Occipital lobe (tissue), 1 donor: ENCODE measurements at regions not wholly inside any gene's neighbourhood (a gene's known extent, or its start where the extent isn't known, plus 50 kb on each side); places are given as distances from the start of the nearest gene placed in this dataset.

Experiments
- DNase-seq: peaks from one replicate; lab custom pipeline; 2025; lab: John Stamatoyannopoulos, UW

DNA sequence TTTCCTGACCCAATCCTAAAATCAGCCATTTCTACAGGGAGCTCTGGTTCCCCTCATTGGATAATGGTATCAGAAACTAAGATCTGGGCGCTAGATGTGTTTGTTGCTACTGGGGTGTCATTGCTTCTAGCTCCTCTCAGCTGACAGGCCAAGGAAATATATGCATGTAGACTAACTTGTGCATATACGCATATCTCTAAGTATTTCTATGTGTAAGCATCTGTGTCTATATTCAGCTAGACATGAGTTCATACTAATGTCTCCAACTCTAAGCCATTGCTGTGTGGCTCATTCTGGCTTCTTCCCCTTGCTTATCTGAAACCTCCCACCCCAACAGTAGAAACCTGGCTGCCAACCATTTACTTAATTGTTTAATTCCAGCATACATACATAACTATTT, 130.3 kb upstream of the MAGI3 start:
- no peak for DNase-seq

GRCh38 chr1:113265196-113265595, 125.1 kb upstream of the MAGI3 start:
- DNase-seq = no peak

DNA sequence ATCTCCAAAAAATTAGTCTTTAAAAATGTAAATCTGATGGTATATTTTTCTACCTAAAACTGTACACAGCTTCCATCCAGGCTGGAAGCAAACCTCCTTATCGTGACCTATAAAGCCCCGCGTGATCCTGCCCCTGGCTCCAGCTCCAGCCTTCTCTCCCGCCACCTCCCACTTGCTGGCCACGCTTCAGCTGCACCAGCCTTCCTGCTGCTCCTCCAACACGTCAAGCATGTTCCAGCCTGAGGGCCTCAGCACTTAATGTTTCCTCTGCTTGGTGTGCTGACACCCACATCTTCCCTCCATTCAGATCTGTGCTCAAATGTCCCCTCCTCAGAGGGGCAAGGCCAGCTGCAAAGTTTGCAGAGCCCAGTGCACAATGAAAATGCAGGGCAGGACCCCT, 123.5 kb upstream of the MAGI3 start:
- no peak for DNase-seq

DNA sequence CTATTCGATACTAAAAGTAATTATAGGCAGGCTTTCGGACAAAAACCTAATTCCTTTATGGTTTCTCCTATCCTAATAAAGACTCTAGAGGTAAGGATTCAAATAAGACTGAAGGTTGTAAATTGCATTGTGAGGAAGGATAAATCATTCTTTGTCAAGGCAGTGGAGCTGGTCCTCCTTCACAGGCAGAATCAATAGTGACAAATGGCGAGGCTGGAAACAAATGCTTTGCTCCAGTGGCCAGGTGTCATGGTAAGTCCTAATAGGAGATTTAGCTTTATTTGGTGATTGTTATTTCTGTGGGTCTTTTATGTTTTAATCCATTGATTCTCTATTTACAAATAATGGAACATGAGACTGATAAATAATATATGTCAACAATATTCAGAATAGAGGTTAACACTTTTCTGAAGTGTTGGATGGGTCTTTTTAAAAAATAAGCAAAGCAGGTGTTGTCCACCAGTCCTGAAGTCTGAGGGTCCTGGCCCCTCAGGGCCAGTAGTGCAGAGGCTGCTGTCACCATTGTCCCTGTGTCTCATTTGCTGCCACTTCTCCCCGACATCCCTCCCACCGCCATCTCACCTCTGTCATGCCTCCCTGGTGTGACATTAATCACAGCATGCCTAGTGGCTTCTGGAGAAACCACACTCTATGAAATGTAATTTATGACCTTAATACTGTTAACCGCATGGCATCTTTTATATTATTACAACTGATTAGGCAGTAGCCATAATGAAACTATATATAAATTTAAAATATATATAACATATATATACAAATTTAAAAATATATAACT, 120.9 kb upstream of the MAGI3 start:
- DNase-seq = no peak

- no peak for DNase-seq
Observed at GRCh38 chr1:113271039-113271438, 119.3 kb upstream of the MAGI3 start.

GRCh38 chr1:113275083-113275482, 115.2 kb upstream of the MAGI3 start:
- DNase-seq = no peak

DNA sequence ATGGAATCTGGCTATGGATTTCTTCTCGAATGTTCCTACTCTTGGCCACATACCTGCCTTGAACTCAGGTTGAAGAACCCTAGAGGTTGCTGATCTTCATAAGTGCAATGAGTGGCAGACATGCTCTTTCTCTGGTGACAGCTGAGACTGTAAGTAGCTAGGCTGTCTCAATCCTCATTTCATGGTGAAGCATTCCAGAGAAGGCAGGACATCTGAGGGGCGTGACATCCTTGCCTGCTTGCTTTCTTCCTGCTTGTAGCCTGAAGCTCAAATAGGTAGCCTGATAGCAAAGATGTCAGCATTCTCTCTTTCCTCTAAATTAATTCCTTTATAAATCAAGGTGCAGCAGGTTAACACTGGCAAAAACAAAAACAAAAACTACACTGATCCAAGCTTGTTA, 114.6 kb upstream of the MAGI3 start:
- no peak for DNase-seq

DNA sequence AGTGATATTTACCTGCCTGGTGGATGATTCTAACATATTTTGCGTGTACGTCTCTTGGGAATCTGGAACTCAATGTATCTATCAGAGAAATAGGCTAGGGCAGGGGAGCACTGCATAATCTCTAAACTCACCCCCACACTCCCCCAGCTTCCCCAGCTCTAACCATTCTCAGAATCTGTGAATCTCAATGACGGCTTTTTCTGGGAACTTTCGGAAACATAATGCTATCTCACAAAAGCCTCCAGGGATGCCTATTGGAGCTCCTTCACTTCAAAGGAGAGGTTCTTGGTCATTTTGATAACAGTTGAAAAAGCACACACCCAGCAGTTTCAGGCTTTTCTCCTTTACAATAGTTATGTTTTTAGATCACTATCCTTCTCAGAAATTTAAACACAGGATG, 113.8 kb upstream of the MAGI3 start:
- DNase-seq = no peak

- no peak for DNase-seq
Observed at GRCh38 chr1:113278371-113278770, 111.9 kb upstream of the MAGI3 start.

DNA sequence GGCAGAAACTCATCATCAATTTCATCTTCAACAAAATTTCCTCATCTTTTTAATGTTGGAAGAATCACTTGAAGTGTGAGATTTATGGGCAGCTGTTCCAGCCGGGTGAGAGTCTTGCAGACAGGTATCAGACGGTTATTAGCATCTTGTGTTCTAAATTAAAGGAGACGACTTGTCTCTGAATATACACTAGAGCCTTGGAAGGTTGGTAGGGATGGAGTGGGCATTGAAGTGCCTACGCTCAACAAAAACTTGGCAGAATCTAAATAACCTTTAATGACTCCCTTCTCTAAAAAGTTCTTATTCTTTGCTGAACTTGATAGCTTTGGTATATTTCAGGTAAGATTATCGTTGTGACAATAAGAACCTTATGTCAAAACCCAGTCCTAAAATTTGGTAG, 111.5 kb upstream of the MAGI3 start:
- no peak for DNase-seq

GRCh38 chr1:113279776-113280391, 110.4 kb upstream of the MAGI3 start:
- no peak for DNase-seq

- DNase-seq = no peak
Observed at GRCh38 chr1:113280581-113280980, 109.7 kb upstream of the MAGI3 start.

DNA sequence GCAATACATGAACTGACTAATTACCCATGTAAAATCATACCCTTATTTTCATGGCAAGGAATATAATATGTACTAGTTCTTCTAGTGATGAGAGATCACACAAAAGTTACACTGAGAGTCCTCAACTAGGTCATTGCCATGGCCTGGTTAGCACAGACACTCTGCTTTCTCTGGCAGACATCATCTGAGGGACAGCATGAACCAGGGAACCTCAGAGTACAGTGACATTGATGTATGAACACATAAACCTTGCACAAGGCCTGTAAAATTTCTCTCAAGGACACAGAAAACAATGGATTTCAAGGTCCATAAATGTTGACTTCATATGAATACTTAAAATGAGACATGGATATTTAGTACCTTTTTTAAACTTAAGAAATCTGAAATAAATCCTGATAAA, 108.8 kb upstream of the MAGI3 start:
- no peak for DNase-seq

- no peak for DNase-seq
Observed at GRCh38 chr1:113282008-113282892, 108.1 kb upstream of the MAGI3 start.

DNA sequence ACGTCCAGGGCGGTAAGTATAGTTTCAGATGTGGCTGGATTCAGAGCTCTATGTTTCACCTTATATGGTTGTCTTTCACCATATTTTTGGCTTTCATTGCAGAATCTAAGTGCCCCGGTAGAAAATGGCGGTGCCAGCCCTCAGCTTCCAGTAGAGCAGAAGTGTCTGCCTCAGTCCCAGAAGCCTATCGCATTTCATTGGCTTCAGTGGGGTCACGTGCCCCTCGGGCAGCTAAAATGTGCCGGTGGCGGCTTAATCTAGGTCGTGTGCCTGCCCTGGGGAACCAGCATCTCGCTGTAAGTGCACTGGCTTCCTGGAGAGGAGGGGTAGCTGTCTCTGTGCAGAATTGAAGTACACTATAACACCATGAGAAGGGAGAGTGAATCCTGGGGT, 107.4 kb upstream of the MAGI3 start:
- DNase-seq = no peak

DNA sequence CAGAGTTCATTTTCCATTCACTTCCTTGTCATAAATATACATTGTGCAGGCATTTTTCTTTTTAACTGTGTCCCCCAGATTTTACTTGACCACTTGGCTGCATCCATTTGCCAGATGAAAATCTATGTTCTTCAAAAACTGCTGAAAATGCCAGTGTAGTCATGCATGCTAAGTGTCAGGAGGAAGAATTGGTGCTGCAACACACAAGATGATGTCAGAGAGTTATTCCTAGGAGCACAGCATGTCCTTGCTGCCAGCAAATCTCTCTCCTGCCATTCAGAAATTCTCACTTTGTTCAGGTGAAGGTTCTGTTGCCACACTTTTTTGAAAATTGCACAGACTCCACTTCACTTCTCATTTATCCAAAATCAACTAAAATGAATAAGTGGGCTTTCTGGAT, 106.4 kb upstream of the MAGI3 start:
- DNase-seq = no peak

GRCh38 chr1:113286156-113286555, 104.2 kb upstream of the MAGI3 start:
- no peak for DNase-seq

GRCh38 chr1:113291777-113292602, 98.3 kb upstream of the MAGI3 start:
- no peak for DNase-seq

DNA sequence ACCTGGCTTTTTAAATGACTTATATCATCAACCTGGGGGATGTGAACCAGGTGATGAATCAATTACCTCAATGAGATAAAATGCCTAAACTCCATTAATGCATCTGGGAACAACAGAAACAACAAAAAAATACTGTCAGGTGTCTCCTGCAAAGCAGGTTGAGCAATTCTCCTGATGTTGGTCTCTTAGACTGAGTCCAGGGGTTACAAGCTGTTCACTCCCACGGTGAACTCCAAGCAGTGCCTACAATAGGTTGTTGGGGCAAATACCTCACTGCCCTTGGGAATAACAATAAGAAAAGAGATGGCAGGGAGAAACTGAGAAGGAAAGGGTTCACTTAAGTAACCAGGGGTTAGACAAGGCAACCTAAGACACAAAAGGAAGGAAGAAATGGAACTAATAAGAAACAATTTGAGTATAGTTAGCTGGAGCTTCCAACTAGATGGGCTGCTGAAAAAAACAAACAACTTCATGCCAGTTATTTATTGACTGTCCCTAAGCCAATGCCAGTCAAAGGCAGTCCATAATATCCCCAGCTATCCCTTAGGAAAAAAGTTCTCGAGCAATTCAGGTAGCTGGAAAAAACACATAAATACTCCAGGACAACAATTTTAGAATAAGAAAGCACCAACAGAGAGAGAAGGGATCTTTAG, 97.6 kb upstream of the MAGI3 start:
- DNase-seq = no peak

GRCh38 chr1:113293256-113293626, 97.1 kb upstream of the MAGI3 start:
- no peak for DNase-seq

DNA sequence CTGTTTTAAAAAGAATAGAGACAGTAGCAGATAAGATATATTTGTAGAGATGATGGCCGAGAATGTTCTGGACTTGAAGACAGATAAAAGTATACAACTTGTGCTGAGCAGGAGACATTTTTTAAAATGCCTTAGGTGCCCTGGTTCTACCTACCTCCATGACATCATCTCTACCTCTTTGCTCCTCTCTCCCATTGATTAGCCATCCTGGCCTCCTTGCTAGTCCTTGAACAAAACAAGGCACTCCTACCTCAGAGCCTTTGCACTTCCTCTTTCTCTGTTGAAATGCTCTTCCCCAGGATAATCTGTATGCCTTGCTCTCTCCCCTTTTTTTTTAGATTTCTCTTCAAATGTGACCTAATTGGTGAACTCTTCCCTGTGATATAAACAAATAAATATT, 92.6 kb upstream of the MAGI3 start:
- no peak for DNase-seq
